GM12878 (cell line): ENCODE measurements at regions not wholly inside any gene's neighbourhood (a gene's known extent, or its start where the extent isn't known, plus 50 kb on each side); places are given as distances from the start of the nearest gene placed in this dataset.

Source experiments
- CEBPB ChIP-seq, 2 experiments: fragments of 150-350 bp in 1 of 2; IDR thresholded peaks; 2 replicates each; pipeline ENCODE4 v1.6.1; 2012 to 2014; ENCODE audit warnings: low read depth in 2 of 2, low read length in 2 of 2, borderline replicate concordance in 1 of 2, inconsistent platforms in 1 of 2
- CREM ChIP-seq: IDR thresholded peaks from 2 replicates; pipeline ENCODE4 v1.6.1; 2014; ENCODE audit warnings: antibody characterized with exemption, low read depth
- CTCF ChIP-seq, 3 experiments: IDR thresholded peaks in 2 of 3; conservative IDR thresholded peaks in 1 of 3; 2 replicates each; pipeline ENCODE4 v1.5.1; 2011; ENCODE audit warnings: low read depth in 3 of 3, low read length in 3 of 3, mild to moderate bottlenecking in 3 of 3, control low read depth in 2 of 3, moderate library complexity in 2 of 3, inconsistent platforms in 1 of 3, mixed read lengths in 1 of 3; ENCODE audit not compliant: control insufficient read depth in 2 of 3, insufficient read depth in 1 of 3; ENCODE audit errors: extremely low read depth in 1 of 3
- EZH2 ChIP-seq: IDR thresholded peaks from 2 replicates; pipeline ENCODE4 v1.6.1; 2012; ENCODE audit warnings: low read depth, mild to moderate bottlenecking, control low read depth, inconsistent platforms, low read length, borderline replicate concordance; ENCODE audit not compliant: control insufficient read depth
- FOS ChIP-seq: IDR thresholded peaks from 3 replicates; pipeline ENCODE4 v1.6.1; 2011; ENCODE audit warnings: borderline replicate concordance; ENCODE audit not compliant: insufficient read length; ENCODE audit errors: extremely low read depth
- FOXK2 ChIP-seq: fragments of 450-650 bp; IDR thresholded peaks from 2 replicates; pipeline ENCODE4 v1.6.1; 2017; ENCODE audit warnings: mild to moderate bottlenecking, moderate library complexity
- GABPA ChIP-seq: IDR thresholded peaks from 2 replicates; pipeline ENCODE4 v1.6.1; 2014; ENCODE audit warnings: antibody characterized with exemption, low read depth, mild to moderate bottlenecking, inconsistent platforms
- IRF4 ChIP-seq: IDR thresholded peaks from 2 replicates; pipeline ENCODE4 v1.6.1; 2011; ENCODE audit warnings: low read depth, low read length
- JUNB ChIP-seq: IDR thresholded peaks from 2 replicates; pipeline ENCODE4 v1.6.1; 2016; ENCODE audit warnings: antibody characterized with exemption, mild to moderate bottlenecking
- MYB ChIP-seq: fragments of 150-350 bp; IDR thresholded peaks from 2 replicates; pipeline ENCODE4 v1.6.1; 2014; ENCODE audit warnings: mild to moderate bottlenecking, low read depth, low read length, borderline replicate concordance
- NFIC ChIP-seq: IDR thresholded peaks from 2 replicates; pipeline ENCODE4 v1.6.1; 2012; ENCODE audit warnings: low read depth, mild to moderate bottlenecking, inconsistent platforms, low read length, moderate library complexity
- NKRF ChIP-seq: fragments of 450-650 bp; conservative IDR thresholded peaks from 2 replicates; pipeline ENCODE4 v1.6.1; 2017; ENCODE audit warnings: mild to moderate bottlenecking, moderate library complexity
- PAX5 ChIP-seq: IDR thresholded peaks from 2 replicates; pipeline ENCODE4 v1.6.1; 2011; ENCODE audit warnings: low read depth, low read length, borderline replicate concordance
- RELB ChIP-seq: fragments of 450-650 bp; IDR thresholded peaks from 2 replicates; pipeline ENCODE4 v1.6.1; 2017; ENCODE audit warnings: low read depth, mild to moderate bottlenecking, moderate library complexity
- SMAD1 ChIP-seq: fragments of 450-650 bp; IDR thresholded peaks from 2 replicates; pipeline ENCODE4 v1.6.1; 2018; ENCODE audit warnings: mild to moderate bottlenecking, low read depth; ENCODE audit not compliant: partially characterized antibody
- STAT3 ChIP-seq: IDR thresholded peaks from 2 replicates; pipeline ENCODE4 v1.6.1; 2011; ENCODE audit warnings: low read depth, low read length, improper control_type of control experiment
- TCF3 ChIP-seq: IDR thresholded peaks from 2 replicates; pipeline ENCODE4 v1.6.1; 2012; ENCODE audit warnings: low read depth, mild to moderate bottlenecking, low read length, borderline replicate concordance; ENCODE audit not compliant: insufficient read depth
- YY1 ChIP-seq: IDR thresholded peaks from 2 replicates; pipeline ENCODE4 v1.6.1; 2011; ENCODE audit warnings: low read depth, mild to moderate bottlenecking, low read length
- ZNF217 ChIP-seq: fragments of 450-650 bp; IDR thresholded peaks from 2 replicates; pipeline ENCODE4 v1.6.1; 2017; ENCODE audit warnings: antibody characterized with exemption, mild to moderate bottlenecking
- ZNF274 ChIP-seq: IDR thresholded peaks from one replicate; pipeline ENCODE4 v1.8.0; 2011; ENCODE audit not compliant: insufficient read length, insufficient read depth
- ZNF622 ChIP-seq: fragments of 450-650 bp; IDR thresholded peaks from 2 replicates; pipeline ENCODE4 v1.6.1; 2017; ENCODE audit warnings: mild to moderate bottlenecking, inconsistent platforms
- ZNF687 ChIP-seq: fragments of 450-650 bp; IDR thresholded peaks from 2 replicates; pipeline ENCODE4 v1.6.1; 2017; ENCODE audit warnings: mild to moderate bottlenecking, moderate library complexity
- ZZZ3 ChIP-seq: IDR thresholded peaks from 2 replicates; pipeline ENCODE4 v1.6.1; 2011; ENCODE audit warnings: low read depth; ENCODE audit not compliant: control insufficient read depth, insufficient read length

GRCh38 chr6:163756079-163756478 is 341.6 kb downstream of the QKI start (continued):
- no peak for TF ChIP-seq EZH2
- 0 out of 2 replicates have a peak, but pooled peaks have one; percentile 48 for TF ChIP-seq GABPA
- TF ChIP-seq CREM: peak; percentile 76; the same call in 1 of the 2 replicates
- TF ChIP-seq FOS: no peak
- no peak for TF ChIP-seq ZNF274
- TF ChIP-seq SMAD1: no peak
- no peak for TF ChIP-seq STAT3
- peak; percentile 94 for TF ChIP-seq NFIC
- peak; percentile 71; the same call in 1 of the 2 replicates for TF ChIP-seq RELB
- peak; percentile 95 for TF ChIP-seq ZNF217
- TF ChIP-seq JUNB: peak; percentile 68
- TF ChIP-seq ZZZ3: no peak
- TF ChIP-seq CEBPB (IDR thresholded peaks at IDR 0.05; ENCODE audit: borderline replicate concordance in 1 of 2, low read depth in 2 of 2, low read length in 2 of 2): peak; percentile 56 to 62; a peak in 2 of 4 replicates
- peak; percentile 94 for TF ChIP-seq PAX5
- no peak for TF ChIP-seq CTCF (IDR thresholded peaks at IDR 0.05 in 2 of 3, conservative IDR thresholded peaks at IDR 0.05 in 1 of 3; ENCODE audit: control insufficient read depth in 2 of 3, extremely low read depth in 1 of 3, insufficient read depth in 1 of 3, low read depth in 3 of 3, low read length in 3 of 3)
- peak; percentile 87 for TF ChIP-seq YY1
- no peak for TF ChIP-seq NKRF
- no peak for TF ChIP-seq ZNF687
- TF ChIP-seq IRF4: peak; percentile 99
- 0 out of 2 replicates have a peak, but pooled peaks have one; percentile 17 for TF ChIP-seq MYB
- no peak for TF ChIP-seq ZNF622
- no peak for TF ChIP-seq FOXK2
- peak; percentile 72; the same call in 1 of the 2 replicates for TF ChIP-seq TCF3
